GM12892 (cell line): ENCODE measurements at regions not wholly inside any gene's neighbourhood (a gene's known extent, or its start where the extent isn't known, plus 50 kb on each side); places are given as distances from the start of the nearest gene placed in this dataset.

Experiments
- POLR2A ChIP-seq: IDR thresholded peaks from 2 replicates; pipeline ENCODE4 v1.6.1; 2011; ENCODE audit warnings: low read depth, low read length, control low read depth
- POLR2AphosphoS5 ChIP-seq: IDR thresholded peaks from 2 replicates; pipeline ENCODE4 v1.6.1; 2011; ENCODE audit warnings: low read depth, low read length, control low read depth
- TAF1 ChIP-seq: IDR thresholded peaks from 2 replicates; pipeline ENCODE4 v1.6.1; 2011; ENCODE audit warnings: low read depth, mild to moderate bottlenecking, control low read depth, low read length, borderline replicate concordance

DNA sequence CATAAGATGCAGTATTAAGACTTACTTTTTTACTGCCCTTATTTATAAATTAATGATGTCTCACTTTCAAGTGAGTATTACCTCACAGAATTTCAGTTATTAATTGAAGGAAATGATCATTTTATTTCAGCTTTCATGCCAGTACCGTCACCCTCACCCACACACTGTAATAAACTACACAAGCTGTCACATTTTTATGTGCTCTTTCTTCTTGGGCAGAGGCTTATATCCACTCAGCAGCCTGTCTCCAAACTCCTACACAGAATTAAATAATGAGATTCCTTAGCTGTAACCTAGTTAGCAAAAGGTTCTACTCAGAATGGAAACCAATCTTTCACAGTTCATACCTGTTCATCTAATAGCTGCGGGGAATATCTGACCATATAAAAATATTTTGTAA lies 1915.8 kb upstream of the CDH6 start:
- TF ChIP-seq TAF1, result no peak
- no peak for TF ChIP-seq POLR2AphosphoS5
- no peak for TF ChIP-seq POLR2A
